GM20431 (cell line): ENCODE measurements at regions not wholly inside any gene's neighbourhood (a gene's known extent, or its start where the extent isn't known, plus 50 kb on each side); places are given as distances from the start of the nearest gene placed in this dataset.

Experiments
- in situ Hi-C: fragments of 300-500 bp; cut with MseI, MboI; formaldehyde crosslinking; loops from one replicate; pipeline ENCODE4 v1.15.0; 2020; ENCODE audit warnings: low sequenced_read_pairs; ENCODE audit not compliant: unreplicated experiment

DNA sequence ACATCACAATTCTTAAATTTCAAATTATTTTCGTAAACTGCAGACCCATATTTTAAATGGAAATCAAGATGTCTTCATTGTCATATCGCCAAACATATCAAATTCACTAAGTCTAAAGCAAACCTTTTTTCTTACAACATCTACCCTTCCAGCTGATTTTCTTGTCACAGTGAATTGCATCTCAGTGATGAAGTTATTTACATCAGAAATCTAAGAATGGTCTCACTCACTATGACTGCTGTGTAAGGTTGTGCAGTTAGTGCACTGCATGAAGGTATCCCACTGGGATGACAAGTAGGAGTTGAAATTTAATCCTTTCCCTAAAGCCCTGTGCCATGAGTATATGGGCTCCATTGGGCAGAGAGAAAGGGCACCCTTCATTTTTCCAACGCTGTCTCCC lies 399.4 kb upstream of the ITGA1 start:
- in situ Hi-C loops: no loop called here

DNA sequence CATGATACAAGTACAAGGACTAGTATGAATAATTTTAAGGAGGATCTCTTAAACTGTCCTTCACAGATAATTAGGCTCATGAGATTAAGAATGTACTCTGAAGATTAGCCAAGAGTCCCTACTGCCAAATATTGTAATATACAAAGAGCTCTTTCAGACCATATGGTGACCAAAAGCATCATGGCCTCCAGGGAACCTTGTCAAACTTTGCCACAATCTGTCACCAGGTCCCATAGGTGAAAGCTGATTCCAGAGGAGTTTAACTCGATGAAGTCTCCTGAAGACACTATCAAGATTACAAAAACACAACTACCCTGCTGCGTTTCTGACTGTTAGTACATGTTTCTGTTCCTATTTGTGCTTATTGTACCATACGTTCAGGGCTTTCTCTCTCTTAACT lies 395.4 kb upstream of the ITGA1 start:
- in situ Hi-C loops: no loop called here

DNA sequence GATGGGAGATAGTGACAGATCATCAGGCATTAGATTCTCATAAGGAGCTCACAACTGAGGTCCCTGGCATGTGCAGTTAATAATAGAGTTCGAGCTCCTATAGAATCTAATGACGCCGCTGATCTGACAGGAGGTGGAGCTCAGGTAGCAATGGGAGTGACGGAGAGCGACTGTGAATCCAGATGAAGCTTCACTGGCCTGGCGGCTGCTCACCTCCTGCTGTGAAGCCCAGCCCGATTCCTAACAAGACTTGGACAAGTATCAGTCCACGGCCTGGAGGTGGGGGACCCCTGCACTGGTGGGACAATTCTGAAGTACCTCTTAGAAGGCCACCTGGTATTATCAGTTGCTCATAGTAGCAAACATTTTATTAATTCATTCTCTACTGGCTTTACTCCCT lies 377.9 kb upstream of the ITGA1 start:
- in situ Hi-C loops: no loop called here

DNA sequence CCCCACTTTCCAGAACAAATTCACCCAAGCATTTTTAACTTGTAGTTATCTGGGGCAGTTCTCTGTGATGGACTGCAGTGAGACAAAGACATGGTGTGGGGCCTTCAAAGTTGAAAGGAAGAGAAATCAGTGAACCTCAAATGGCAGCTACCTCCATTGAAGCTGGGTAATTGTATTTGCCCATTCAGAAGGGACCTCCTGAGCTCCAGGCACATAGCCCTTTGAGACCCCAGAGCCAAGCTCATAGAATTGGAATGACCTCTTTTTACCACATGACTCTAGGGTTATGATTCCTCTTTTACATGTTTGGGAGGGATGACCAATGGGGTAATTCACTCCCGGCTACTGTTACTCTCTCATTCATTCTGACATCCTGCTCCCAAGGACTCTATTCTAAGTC lies 368.4 kb upstream of the ITGA1 start:
- in situ Hi-C loops: no loop called here

DNA sequence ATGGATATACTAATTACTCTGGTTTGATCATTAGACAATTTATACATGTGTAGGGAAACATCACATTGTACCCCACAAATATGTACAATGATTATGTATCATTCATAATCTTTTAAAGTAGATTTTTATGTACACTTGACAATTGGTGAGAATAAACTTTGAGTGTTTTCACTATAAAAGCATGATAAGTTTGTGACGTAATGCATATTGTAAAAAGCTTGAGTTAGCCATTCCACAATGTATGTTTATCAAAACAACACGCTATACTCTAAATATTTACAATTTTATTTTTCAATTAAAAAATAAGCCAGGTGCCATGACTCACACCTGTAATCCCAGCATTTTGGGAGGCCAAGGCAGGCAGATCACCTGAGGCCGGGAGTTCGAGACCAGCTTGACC lies 360.1 kb upstream of the ITGA1 start:
- in situ Hi-C loops: no loop called here

DNA sequence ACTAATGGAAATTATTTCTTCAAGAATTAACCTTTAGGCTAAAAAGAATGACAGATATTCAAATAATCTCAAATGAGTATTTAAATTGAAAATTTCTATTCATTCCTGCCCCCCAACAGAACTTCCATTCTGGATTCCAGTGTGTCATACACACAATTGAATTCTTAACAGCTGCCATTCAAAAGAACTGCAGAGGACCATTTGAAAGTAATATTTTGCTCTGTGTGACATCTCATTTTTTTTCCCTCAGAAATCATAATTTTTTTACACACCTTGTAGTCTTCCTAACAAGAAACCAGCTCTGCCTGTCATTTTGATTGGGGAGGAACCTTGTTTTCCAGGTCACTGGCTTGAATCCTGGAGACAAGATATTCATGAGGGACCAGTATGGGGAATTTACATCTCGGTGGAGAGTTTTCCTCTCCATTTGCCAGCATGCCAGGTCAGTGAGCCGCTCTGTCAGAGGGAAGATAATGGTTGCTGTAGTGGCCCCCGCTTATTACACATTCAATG lies 358.7 kb upstream of the ITGA1 start:
- in situ Hi-C loops: no loop called here

DNA sequence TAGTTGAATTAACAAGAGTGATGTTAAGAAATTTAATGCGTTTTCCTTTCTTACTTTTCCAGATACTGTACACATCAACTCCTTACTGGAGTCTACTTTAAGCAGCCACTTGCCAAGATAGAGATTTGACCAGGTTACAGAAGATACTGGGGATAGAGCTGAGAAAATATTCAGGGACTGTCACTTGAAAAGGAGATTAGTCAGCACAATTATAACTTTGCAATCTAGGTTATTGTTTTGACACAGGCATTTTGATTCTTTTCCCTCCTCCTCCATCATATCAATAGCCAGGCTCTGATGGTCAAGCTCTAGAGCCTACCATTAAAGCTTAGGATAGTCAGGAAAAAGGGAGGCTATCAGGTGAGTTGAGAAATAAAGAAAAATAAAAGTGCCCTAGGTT lies 345.9 kb upstream of the ITGA1 start:
- in situ Hi-C loops: no loop called here

DNA sequence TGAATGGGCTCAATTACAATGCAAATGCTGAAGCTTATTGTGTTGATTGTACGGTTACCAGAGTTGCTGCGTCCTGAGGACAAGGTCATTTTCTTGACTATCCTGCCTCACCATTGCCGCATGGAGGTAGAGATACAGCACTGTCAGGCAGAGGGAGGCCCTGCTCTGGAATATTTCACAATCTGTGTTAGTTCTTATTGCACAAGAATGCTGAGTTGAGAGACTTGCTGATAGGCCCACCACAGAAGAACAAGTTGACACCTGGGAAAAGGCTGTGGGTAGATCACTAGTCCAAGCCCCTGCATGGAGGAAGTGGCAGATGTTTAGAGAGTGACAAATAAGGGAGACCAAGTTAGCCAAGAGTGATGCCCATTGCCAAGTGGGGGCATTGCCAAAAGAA lies 344.5 kb upstream of the ITGA1 start:
- in situ Hi-C loops: no loop called here

DNA sequence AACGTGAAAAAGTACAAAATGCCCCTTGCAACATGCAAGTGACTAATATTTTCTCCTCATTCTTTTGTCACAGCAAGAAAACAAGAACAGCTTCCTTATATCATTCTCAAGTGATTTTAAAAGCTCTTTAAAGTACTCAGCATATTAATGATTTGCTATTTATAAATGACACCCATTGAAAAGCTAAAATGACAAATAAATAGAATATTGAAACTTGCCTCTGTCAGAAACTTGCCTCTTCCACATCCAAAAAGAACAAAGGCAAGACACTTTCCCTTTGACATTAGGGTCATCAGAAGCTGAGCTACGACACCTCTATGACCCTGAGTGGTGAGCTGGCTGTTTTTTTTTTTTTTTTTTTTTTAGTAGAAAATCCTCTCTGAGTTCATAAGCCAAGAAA lies 339.6 kb upstream of the ITGA1 start:
- in situ Hi-C loops: no loop called here

DNA sequence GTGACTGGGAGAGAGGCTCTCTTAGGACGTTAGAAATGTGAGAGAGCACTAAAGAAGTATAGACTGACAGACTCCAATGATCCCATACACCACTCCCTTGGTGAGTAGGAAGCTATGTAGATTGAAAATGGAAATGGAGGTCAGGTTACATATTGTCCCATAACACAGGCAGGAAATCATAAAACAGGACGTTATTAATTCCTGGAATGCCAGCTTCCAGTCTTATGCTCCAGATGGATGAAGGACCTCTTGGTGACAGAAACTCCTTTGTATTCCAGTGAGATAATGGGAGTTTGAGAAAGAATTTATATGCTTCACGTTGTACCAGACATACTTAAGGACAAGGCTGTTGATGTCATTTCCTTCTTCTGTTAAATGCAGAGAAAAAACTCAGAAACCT lies 338.2 kb upstream of the ITGA1 start:
- in situ Hi-C loops: no loop called here

DNA sequence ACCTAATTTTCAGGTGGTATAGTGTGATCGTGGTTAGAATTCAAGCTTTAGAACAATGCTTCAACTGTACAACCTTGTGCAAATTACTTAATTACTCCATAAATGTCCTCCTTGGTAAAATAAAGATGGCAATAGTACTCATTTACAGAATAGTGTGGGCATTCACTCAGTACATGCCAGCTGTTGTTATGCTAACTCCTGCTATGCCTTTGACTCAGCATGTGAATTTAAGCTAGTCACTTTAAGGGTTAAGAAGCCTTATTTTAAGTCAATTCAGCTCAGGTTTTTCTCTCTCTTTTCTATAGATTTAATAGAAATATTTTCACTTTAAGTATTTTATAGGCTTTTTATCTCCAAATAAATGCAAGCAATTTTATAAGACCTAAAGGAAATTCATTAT lies 335.6 kb upstream of the ITGA1 start:
- in situ Hi-C loops: no loop called here

DNA sequence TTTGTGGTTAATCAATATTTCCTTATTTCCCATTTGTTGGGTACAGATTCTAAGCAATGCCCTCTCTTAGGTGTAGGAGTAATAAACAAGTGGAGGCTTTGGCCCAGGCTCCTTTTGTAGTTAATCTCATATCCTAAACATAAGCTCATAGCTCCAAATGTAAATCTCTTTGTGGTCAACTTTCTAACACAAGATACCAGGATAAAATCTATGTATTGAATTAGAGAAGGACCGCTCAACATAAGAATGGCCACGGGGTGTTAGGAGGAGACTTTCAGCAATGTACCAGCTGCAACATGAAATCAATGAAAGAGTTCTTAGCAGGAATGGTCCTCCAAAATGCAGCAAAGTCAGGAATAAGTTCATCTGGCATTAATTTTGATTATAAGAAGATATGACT lies 334.5 kb upstream of the ITGA1 start:
- in situ Hi-C loops: no loop called here

DNA sequence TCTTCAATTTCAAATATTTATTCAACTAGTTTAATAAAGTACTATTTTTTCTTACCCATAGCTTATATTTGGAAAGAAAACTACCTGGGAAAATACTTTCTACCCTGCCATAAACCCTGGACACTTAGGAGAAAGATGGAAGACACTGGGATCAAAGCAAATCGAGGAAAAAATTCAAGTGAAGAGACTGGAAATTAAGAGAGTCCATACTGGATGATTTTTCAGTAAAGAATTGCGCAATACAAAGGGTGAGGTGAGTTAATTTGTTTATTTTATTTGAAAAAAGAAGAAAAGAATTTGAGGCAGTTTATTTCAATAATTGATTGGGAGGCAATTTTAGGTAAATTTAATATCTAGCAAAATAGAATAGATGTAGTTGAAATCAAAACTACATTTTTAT lies 331.8 kb upstream of the ITGA1 start:
- in situ Hi-C loops: no loop called here

DNA sequence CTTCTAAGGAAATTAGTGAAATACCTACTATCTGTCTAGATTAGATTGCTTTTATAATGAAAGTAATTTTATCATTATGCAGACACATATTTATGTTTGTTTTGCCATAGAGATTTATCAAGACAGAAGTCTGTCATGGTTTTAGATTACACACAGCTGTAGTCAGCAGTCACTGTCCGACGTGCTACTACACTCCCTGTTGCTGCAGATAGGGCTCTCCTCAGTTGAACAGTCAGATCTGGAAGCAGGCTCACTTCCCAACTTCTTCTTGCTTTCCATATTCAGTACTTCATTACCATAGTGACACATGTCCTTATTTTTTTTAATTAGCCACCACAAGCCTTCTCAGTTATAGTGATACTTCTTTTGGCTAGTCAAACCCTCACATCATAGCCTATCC lies 329.9 kb upstream of the ITGA1 start:
- in situ Hi-C loops: no loop called here

DNA sequence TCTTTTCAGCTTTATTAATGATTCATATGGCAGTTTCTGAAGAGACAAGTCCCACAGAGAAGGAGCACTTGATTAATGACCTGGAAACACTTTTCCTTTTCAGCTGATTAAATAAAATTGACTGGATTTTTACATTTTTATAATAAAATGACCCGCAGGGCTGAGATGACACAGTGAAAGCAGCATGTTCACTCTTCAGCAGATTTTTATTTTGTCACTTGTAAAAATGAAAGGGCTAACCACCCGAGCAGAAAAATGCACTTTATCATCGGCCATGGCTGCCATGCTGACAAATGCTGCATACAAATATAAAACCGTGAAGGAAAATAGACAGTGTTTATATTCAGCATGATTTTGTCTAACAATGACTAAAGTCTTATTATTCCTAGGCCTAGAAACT lies 321.6 kb upstream of the ITGA1 start:
- in situ Hi-C loops: no loop called here

DNA sequence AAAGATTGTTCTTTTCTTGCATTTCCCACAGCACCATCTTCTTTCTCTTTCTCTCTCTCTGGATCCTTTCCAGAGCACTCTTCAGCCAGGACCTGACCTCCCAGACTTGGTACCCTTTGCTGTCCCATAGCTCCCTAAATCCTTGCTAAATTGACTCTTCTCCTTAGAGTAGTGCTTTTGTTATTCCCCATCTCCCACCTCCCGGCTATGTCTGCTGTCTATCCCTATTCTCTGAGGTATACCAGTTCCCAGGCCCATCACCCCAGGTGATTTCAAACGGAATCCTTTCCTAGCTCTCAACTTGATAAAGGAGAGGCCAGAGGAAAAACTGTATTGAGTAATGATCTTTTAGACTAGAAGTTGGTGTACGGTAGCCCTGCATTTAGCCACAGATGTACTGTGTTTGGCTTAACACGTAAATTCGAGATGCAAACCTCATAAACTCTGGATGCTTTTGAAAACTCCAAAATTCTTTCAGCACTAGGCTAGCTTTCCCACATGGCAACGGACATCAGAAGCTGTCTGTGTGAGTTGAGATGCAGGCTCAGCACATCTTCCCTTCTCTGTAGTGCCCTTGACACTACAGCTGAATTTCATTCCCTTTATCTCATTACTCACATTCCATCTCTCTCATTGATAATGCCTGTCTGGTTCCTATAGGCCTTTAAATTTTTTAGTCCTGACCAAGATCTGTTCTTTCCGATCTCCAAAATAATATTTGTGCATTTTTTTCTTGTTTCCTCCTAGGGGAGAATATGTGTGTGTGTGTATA lies 320.8 kb upstream of the ITGA1 start:
- in situ Hi-C loops: no loop called here

DNA sequence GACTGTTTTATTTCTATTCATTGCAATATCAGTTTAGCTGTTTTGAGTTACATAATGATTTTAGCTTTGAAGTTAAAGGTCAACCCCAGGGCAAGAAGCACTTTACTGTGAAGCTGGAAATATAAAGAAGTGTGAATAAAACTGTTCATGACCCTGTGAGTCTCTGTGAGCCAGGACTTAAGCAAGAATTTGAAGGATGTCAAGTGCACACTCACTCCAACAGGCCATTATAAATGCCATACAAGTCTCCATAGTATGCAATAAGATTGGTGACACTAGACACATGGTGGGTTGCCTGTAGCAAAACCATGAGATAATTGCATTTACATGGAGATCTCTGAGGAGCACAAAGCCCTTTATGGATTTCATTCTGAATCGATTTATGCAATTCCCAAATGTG lies 318.7 kb upstream of the ITGA1 start:
- in situ Hi-C loops: no loop called here

DNA sequence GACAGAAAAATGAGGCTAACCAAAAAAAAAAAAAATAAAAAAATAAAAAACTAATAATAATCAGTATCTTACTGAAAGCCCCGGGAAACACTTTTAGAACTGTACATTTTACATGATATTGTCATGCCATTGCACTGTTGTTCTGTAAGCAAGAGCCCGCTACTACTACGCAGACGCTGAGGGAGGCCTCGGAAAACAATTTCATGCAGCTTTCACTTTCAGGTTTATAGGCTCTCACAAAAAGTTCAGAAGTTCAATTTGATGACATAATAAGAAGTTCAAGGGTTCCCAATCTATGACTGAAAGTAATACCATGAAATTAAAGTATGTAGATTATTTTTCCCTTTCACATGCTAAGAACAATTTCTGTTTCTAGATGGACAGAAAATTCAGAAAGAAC lies 318.3 kb upstream of the ITGA1 start:
- in situ Hi-C loops: no loop called here

DNA sequence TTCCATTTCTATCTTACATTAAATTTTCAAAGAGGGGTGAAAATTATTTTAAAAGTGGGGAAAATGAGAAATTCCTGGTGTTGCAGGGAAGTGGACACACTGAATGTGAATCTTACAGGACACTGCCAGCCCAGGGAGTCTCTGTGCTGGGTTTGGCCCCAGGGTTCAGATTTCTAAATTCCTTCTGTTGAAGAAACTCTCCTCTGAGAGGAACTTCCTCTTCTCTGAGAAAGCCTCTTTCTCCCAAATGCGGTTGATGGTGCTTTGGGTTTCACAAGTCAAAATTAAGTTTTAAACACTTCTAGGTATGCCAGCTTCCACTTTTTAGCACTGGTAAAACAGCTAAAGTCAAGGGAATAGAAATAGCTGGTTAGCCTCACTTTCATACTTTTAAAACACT lies 317.9 kb upstream of the ITGA1 start:
- in situ Hi-C loops: no loop called here

DNA sequence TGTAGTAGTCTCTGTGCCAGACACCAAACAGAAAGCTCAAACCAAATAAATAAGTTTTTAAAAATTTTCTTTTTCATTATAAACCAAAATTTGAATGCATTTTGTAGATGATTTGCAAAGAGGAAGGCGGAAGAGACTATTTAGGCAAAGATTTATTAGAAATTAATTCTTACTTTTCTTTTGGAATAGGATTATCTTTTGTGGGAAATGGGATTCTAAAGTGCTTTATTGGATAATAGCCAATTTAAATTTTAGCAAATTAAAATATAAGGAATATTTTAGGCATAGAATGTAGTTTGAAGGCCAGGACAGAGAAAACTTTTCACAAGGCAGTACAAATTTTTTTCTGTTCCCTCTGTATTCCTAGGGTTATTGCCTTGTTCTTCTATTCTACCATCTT lies 311.4 kb upstream of the ITGA1 start:
- in situ Hi-C loops: no loop called here

DNA sequence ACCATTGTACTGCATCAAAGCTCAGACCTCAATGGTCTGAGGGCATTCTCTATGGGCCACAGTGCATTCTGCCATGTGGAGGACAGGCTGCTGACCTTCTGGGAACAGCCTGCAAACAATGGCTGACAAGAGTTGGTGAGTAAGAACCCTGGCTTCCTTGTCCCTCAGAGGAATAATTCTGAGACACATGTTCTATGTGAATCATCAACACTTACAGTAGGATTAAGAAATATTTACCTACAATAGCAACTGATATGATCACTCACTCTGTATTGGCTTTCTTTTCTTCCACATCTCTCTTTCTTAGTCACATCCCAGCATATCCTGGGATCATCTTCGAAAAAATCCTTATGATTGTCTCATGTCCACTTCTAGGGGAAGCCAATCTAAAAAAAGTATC lies 306.5 kb upstream of the ITGA1 start:
- in situ Hi-C loops: no loop called here

DNA sequence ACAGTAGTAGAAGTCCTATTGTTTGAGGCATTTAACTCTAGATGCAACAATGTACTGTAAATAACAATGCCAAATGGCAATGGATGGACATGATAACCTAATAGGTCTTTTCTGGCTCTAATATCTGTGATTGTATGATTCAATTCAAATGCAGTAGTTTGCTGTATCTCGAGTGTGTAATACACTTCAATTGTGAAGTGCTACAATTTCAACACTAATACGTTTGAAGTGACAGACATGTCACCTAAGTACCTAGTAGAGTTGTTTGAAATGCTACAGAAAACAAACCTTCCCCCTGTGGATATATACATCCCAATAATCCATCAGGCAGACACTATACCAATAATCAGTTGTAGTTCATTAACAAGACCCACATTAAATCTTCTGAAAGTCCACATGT lies 305.9 kb upstream of the ITGA1 start:
- in situ Hi-C loops: no loop called here
